ENCODE measurements at regions not wholly inside any gene's neighbourhood (a gene's known extent, or its start where the extent isn't known, plus 50 kb on each side); places are given as distances from the start of the nearest gene placed in this dataset.
"Not testable (repeated sequence)": the region's sequence is repeated elsewhere in the genome, so short reads cannot be mapped to it uniquely, and the experiment has no call there.

DNA sequence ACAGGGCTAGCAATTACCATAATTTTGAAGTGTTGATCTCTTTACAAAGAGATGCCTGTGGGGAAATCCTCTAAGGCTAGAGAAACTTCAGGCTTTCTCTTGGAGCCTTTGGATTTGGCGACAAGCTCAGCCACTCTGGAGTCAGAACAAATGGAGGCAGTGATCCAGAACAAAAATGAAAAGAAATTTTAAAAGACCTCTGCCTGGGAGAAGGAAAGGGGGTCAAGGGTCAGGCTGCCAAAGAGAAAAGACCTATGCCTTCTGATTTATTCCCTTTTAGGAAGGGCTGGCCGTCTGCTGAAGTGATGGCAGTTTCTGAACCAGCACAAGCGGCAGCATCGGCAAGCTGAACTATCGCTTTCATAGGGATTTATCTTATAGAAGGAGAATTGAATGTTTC is 140.8 kb upstream of the SFRP2 start:
- DNase-seq, result no peak

DNA sequence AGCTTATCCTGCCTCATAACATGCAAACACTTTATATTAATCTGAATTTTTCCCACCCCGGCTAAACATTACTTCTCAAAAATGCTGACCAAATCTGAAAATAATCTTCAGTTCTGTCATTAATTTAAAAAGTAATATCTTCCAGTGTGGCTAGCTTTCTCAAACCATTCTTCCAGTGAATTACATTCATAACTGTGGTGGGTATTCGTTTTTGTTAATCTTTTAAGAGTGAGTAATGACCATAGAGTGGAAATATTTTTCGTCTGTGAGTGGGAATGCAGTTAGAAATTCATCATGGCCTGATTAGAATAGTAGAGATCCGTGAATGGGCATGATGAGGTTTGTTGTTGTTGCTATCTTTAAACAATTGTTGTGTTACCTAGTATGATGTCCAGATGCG is 138.6 kb upstream of the SFRP2 start:
- no peak for DNase-seq

DNA sequence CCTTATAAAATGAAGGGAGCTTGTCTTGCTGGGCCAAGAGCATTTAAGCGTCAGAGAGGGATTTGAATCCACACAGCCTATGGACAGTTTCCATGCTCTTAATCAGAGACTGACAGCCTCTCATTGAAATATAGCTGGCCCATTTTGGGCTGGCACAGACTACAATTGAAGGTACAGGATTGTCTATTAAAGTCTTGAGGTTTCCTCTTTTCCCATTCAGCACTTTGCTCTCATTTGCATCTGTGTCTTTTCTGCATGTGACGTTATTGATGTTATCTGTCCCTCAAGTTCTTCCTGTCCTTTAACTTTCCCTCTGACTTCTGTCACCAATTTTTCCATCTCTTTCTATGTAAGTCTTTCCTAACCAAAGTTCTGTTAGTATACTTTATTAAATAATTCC is 133.3 kb upstream of the SFRP2 start:
- DNase-seq, result no peak

DNA sequence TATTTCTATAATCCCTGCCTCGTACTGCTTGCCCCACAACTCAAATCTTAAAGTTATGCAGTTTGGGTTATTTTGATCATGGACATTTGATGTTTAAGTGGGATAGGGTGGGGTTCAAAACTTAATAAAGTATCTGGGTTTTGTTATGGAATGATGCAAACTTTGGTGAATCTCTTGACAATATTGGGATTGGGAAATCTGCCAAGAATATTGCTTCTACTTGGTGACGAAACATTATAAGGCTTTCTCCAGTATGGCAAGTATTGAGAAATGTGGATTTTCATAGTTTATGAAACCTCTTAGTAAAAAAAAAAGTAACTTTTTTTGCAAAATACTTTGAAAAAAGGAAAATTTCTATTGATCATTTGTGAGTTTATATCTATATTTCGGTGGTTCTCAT is 130.8 kb upstream of the SFRP2 start:
- no peak for DNase-seq

DNA sequence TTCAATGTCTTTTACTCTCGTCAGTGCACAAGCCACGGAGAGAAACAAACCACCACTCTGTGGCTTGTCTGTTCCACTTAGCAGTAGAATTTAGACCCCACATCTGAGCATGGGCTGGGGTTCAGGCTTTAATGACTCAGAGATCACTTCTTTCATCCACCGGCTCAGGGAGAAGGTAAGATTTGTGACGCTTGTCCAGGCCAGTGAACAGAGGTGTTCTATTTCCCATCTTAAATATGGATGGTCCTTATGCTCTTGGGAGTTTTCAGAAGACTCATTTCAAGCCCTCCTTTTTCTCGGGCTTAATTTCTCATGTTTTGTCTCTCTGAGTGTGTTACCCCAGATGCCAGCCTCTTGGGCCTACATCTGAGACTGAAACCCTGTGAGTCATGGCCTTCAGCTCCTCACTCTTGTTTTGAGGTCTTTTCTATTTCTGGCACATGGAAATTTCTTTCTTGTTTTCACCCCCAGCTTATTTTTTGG is 127.4 kb upstream of the SFRP2 start:
- no peak for DNase-seq

DNA sequence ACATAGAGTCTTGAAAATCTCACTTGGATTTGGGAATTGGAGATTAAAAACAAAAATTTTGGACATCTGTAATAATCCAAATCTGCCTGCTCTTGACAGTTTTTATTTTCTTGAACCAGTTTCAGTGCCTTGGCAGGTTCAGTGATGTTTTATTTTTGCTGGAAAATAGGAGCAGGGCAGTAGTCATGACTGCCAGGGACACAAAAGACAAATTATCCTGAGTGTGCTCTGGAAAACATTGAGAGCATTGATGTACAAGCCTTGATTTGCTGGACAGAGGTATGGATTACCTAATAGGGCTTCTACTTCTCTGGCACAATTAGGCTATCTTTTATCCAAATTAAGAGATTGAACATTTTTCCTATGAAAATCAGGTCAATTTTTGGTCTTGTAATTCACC is 123.4 kb upstream of the SFRP2 start:
- no peak for DNase-seq

DNA sequence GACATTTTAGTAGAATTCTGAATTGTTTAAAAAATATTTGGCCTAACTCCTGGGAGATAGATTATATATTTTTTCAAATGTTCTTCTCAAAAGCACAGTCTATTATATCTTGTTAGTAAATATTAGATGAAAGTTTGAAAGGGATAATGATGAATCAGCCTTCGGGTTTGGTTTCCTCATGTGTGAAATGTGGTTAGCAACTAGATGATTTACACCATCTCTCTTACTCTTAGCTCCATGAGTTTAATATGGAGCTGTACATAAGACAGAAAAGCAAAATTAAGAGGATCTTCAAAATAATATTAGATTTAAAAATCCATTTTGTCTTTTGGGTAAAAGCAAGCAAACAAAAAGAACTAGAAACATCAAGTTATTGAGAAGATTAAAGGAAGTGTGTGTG is 120.8 kb upstream of the SFRP2 start:
- DNase-seq, result no peak

DNA sequence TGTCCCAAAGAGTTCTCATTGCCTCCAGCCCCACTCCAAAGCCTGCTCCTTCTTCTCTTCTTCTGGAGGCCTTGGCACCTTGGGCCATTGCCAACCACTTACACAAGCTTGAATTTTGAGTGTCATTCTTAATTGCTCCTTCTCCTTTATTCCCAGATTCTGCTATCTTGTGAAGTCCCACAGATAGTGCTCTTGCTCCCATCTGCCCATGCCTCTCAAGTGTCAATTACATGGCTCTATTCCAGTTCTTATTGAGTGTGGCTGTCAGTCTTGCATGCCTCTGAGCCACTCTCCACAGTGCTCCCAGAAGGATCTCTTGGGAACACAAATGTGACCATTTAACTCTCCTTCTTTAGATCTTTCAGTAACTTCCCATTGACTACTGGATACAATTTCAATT is 117.3 kb upstream of the SFRP2 start:
- no peak for DNase-seq

DNA sequence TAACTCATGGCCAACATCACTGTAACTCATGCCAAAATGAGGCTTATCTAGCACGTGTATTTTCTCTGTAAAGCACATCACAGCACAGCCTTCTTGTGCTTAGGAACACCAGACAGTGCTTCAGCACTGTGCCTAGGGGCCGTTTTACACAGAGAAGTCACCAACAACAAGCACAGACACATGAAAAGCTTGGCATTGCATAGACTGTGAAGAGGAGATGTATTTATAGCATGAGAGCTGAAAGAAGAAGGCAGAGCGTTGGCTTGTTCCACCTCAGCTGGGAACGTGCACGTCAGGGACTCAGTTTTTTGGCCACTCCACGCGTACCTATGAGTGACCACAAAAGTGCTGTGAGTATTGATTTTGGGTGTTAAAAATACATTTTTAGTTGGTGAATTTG is 116.3 kb upstream of the SFRP2 start:
- no peak for DNase-seq

DNA sequence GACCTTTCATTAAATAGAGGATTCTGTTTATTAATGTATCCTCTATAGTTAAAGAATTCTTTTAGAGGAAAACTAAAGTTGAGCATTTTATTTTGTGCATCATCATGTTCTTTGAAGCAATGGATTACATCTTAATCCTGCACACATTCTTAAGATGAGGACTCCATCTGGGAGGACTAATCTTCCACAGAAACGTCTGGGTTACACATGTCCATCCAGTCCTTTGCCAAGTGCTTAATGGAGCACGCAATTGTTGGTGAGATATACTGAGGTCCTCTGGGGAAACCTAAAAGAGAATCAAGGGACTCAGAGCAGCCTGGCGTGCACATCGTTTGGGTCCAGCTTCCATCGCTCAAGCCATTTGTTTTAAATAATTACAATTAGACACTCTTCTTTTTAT is 115.1 kb upstream of the SFRP2 start:
- no peak for DNase-seq

DNA sequence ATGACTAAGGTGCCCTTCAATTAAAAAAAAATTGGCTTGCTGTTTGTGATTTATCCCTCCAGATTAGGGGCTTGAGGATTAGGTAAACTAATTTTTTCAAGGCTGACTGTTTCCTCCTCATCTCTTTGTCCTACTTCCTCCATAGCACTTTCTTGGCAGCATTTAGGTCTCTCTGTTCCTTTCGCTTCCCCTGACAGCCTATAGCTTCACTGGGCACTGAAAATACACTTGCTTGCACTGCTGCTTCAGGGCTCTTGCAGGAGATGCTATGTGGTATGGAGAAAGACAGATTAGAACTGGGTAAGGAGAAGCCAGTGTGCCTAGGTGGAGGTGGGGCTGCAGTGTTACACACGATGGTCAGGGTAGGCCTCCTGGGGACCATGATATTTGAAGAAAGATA is 112.3 kb upstream of the SFRP2 start:
- DNase-seq, result no peak

DNA sequence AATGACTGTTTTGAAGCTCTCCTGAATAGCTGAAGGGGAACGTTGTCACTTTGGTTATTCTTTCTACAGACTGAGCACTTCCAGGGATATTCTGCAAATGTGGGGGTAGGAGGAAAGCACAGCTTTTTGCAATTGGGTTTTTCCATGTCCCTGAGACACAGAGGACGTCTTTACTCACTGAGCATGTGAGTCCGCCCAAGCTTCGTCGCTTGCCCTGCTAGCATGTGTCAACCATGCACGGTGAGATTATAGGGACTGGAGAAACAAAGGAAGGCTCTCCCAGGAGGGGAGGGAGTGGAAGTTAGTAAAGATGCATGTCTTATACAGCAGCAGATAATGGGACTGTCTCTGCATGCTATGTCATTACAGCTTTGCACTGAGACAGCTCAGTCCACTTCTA is 111.5 kb upstream of the SFRP2 start:
- no peak for DNase-seq

DNA sequence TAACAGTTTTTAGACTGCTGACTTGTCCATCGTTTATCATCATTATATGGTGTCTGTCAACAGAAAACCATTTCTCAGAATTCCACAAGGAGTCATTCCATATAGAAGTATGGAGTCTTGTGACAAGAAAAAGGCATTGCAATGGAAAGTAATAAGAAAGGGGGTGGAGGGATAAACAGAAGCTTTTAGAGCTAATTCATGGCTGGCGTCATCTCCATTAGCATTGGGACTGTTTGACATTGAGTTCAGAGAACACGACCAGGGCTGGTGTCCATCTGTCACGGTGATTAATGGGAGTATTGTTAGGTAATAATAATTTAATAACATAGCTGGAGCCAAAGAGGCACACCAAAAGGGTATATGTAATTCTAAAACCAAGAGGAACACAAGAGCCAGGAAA is 101.9 kb upstream of the SFRP2 start:
- DNase-seq, result no peak

DNA sequence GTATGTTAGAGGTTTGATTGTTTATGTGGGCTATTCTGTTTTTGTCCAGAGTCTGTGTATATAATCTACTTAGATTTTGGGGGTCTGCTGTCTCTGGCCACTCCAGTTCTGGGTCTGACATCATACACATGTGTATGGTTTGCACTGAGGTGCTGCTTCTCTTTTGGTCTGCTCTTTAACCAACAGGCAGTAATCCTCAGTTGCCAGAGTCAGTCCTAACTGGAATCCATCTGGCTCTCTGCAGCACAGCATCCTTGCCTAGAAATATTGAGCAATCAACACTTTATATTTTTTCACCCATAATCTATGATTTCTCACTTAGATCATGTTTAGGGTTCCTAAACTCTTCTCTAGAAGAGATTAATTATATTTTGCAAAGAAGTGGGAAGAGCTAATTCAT is 98.3 kb upstream of the SFRP2 start:
- no peak for DNase-seq

DNA sequence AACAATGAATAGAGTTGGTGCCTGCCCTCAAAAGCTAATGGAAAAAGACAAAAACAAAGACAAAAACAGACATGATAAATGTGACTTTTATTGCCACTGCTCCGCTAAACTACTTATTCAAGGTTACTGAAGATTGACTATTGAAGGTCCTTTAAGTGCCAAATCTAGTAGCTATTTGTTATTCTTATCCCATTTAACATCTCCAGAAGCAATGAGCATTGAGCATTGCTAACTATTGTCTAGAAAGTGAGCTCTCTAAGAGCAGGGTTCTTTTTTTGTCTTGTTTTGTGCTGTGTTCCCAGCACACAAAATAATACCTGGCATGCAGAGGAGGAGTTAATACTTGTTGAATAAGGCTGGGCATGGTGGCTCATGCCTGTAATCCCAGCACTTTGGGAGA is 95.4 kb upstream of the SFRP2 start:
- DNase-seq, result no peak

DNA sequence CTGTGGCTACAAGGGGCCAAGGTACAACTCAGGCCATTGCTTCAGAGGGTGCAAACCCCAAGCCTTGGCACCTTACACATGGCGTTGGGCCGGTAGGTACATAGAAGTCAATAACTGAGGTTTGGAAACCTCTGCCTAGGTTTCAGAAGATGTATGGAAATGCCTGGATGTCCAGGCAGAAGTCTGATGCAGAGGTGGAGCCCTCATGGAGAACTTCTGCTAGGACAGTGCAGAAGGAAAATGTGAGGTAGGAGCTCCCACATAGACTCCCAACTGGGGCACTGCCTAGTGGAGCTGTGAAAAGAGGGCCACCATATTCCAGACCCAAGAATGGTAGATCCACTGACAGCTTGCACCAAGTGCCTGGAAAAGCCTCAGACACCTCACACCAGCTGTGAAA is 92.1 kb upstream of the SFRP2 start:
- no peak for DNase-seq

DNA sequence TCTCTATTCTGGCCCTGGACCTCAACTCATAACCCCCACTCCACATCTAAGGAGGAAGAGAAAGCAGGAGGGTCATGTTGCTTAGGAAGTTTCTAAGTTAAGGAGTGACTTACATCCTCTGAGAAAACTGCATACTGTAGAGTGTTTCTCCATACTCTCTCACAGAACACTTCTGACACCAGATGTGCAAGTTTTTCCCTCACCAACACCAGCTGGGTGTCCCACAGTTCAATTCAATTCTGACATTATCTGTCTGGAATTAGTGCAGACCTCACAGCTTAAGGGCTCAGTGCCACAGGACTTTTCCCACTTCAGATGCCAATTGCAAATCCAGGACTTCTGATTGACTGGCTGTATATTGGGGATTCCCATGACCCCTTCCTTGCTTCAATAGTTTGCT is 89.0 kb upstream of the SFRP2 start:
- DNase-seq, result no peak

DNA sequence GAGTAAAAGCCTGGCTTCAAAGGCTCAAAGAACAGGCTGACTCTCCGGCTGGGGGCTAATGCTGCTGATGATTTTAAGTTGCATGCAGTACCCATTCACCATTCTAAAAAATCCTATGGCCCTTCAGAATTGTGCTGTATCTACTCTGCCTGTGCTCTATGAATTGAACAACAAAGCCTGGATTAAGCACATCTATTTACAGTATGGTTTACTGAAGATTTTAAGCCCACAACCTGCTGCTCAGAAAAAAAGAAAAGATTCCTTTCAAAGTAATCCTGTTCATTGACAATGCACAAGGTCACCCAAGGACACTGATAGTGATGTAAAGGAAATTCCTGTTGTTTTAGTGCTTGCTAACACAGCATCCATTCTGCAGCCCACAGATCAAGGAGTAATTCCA is 84.9 kb upstream of the SFRP2 start:
- DNase-seq, result no peak

DNA sequence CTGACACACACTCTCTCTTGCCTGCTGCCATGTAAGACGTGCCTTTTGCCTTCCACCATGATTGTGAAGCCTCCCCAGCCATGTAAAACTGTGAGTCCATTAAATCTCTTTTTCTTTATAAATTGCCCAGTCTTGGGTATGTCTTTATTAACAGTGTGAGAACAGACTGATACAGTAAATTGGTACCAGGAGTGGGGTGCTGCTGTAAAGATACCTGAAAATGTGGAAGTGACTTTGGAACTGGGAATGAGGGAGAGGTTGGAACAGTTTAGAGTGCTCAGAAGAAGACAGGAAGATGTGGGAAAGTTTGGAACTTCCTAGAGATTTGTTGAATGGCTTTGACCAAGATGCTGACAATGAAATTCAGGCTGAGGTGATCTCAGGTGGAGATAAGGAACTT is 77.9 kb upstream of the SFRP2 start:
- DNase-seq, result not testable (repeated sequence)

DNA sequence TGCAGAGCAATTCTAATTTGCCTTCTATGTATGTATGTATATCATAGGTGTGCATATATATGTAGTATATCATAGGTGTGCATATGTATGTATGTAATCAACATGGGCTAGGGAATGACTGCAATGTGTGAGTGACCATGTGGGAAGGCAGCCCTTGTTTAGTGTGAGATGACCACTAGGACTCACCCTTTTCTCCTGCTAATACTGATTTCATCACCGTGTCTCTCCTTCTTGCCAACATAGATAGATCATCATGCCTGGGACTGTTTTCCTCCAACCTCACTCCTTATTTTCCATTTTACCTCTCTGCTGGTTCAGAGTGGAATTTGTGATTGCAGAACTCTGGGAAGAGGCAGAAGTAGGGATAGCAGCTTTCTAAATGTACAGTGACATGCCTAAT is 63.6 kb upstream of the SFRP2 start:
- no peak for DNase-seq

DNA sequence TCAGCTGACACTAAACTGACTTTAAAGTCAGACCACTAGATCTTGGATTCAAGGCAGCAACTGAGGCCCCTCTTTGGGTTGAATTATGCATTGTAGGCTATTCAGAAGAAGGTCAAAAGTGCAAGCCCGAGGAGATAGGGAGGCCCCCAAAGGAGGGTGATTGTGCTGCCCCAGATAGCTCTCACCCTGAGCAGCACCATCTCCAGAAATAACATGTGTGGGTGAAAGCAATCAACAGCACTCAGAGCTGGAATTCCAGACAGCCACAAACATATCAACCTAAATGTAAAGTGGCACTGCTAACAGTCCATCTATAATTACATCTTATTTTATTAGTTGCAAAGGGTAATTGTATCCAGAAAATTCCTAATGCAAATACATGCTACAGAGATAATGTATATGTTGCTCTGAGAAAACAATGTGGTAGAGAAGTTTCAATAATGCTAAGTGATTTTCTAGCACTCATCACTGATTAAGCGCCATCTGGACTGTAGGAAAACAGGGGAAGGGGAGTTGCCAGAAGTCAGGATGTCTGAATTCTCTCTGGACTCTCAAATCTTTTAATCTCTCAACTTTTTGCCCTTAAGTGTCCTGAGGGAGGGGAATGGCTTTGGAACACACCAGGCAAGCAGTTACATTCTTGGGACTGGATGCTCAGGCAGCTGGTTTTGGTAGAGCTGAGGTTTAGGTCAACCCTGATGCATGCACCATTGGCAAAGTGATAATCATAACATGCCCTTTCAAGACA is 61.8 kb upstream of the SFRP2 start:
- no peak for DNase-seq

DNA sequence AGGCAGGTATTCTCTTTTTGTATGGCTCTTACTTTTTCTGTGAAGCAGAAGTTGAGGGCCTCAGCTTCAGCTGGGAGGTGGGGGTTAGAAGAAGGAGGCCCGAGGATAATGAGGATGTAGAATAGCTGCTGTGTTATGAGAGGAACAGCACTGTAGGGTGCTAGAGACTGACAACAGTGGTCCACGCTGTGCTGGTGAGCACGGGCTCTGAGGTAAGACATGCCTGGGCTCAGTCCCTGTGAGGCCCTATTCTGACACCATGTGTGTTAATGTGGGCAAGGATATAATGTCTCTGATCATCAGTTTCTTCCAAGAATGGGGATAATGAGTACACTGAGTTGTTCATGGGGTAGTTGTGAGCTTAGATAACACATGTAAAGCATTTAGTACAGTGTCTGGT is 55.3 kb upstream of the SFRP2 start:
- no peak for DNase-seq

Measured in right forelimb (tissue), 1 donor.